Mucosa of rectum (tissue), 2 donors: ENCODE measurements at regions not wholly inside any gene's neighbourhood (a gene's known extent, or its start where the extent isn't known, plus 50 kb on each side); places are given as distances from the start of the nearest gene placed in this dataset.

Experiments
- H3K27ac ChIP-seq, 2 donors: one replicate each; pipeline ENCODE4 v1.7.0; 2013; ENCODE audit warnings: inconsistent platforms in 2 of 2, low read depth in 2 of 2, low read length in 2 of 2
- H3K27me3 ChIP-seq, 2 donors: one replicate each; pipeline ENCODE4 v1.7.0; 2013; ENCODE audit warnings: low read length in 2 of 2; ENCODE audit not compliant: control insufficient read depth in 2 of 2, insufficient read depth in 2 of 2
- H3K36me3 ChIP-seq, 2 donors: one replicate each; pipeline ENCODE4 v1.7.0; 2013; ENCODE audit warnings: low read length in 2 of 2; ENCODE audit not compliant: control insufficient read depth in 2 of 2, insufficient read depth in 2 of 2
- H3K4me1 ChIP-seq, 2 donors: one replicate each; pipeline ENCODE4 v1.7.0; 2013; ENCODE audit warnings: low read length in 2 of 2, mild to moderate bottlenecking in 1 of 2; ENCODE audit not compliant: control insufficient read depth in 2 of 2, insufficient read depth in 2 of 2
- H3K4me3 ChIP-seq, 2 donors: one replicate each; pipeline ENCODE4 v1.7.0; 2013; ENCODE audit warnings: low read length in 2 of 2
- H3K9ac ChIP-seq, 2 donors: one replicate each; pipeline ENCODE4 v1.7.0; 2013; ENCODE audit warnings: low read length in 2 of 2, low read depth in 1 of 2, mild to moderate bottlenecking in 1 of 2
- H3K9me3 ChIP-seq, 2 donors: one replicate each; pipeline ENCODE4 v1.7.0; 2013; ENCODE audit warnings: low read length in 2 of 2; ENCODE audit not compliant: control insufficient read depth in 2 of 2
- donor health status: healthy.
- donor health status: Normal muscosa, but diverticular disease.

DNA sequence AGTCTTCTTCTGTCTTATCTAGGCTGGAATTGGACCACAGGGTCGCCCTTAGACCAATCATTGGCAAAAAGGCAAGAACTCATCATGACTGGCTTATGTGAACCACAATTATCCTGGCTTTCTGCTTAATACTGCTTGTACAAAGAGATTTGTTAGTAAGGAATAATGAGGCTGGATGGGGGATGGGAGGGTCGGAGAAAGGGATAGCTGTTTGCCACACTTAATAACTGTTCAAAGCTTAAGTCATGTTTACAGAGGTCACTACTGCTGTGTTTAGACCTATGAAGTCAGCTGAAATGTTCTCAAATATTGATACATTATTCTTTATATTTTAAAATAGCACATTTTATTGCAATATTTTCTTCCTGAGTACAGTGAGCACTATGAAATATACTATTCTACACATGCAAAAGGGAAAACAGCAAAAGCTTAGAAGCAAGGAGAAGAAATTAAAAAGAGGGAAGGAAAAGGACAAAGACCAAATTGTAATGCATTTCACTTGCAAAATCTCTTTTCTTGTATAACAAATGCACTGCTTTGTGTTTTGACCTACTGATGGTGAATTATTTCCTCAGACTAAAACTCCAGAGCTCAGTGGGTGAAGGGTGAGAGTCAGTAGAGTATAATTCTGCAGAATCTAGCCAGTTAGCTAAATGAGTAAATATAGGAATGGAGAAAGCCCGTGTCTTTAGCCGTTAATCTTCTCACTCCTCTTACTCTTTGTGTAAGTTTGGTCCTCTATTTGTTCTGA is 404.9 kb upstream of the ZNF608 start:
- Histone ChIP-seq H3K9ac (no peak overlapping the region), H3K4me3 (no peak overlapping the region), H3K9me3 (no peaks in the 10 kb centered on the region), H3K27ac (no peak overlapping the region), H3K36me3 (no peaks in the 10 kb centered on the region), H3K27me3 (no peaks in the 10 kb centered on the region), H3K4me1 (no peaks in the 10 kb centered on the region)

DNA sequence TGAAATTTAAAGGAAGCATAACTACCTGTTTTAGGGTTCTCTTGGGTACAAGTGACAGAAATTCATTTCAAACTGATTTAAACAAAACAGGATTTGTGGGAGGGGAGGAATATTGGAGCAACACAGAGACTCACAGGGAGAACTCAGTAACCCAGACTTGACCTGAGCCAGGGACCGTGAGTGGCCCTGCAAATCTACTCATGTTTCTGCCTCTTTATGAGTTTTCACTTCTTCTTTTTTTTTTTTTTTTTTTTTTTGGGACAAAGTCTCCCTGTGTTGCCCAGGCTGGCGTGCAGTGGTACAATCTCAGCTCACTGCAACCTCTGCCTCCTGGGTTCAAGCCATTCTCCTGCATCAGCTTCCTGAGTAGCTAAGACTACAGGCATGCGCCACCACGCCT is 405.6 kb upstream of the ZNF608 start:
- H3K4me1 ChIP-seq: no peaks in the 10 kb centered on the region
- no peaks in the 10 kb centered on the region for H3K36me3 ChIP-seq
- no peak overlapping the region for H3K9ac ChIP-seq
- no peaks in the 10 kb centered on the region for H3K27me3 ChIP-seq
- H3K9me3 ChIP-seq: no peaks in the 10 kb centered on the region
- no peak overlapping the region for H3K4me3 ChIP-seq
- no peak overlapping the region for H3K27ac ChIP-seq

DNA sequence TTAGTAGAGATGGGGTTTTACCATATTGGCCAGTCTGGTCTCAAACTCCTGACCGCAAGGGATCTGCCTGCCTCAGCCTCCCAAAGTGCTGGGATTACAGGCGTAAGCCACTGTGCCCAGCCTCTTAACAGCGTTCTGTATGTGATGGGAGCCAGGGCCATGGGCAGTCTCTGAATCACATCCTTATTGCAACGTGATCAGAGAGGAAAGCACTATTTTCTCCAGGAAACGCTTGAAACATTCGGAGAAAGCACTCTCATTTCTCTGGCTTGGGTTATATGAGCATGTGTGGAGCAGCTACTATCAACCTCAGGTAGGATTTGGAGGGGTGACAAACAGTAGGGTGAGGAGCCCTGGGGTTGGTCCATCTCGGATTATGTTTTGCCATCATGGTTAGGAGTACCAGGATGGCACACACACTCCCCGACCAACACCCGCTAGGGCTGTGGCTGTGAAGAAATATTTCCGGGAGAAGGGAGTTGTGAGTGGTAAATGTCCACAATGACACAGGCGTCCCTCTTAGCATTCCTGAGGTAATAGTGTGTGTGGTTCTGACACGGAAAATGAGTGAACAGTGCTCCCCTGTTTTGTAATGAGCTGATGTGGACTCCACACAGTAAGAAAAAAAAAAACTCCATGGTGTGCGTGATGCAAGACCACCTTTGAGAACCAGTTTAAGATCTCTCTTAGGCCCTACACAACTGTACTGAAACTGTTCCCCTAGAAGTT is 406.2 kb upstream of the ZNF608 start:
- Histone ChIP-seq H3K27me3 (no peaks in the 10 kb centered on the region), H3K4me3 (no peak overlapping the region), H3K36me3 (no peaks in the 10 kb centered on the region), H3K4me1 (no peaks in the 10 kb centered on the region), H3K9me3 (no peaks in the 10 kb centered on the region), H3K27ac (peak overlapping the region in 1 of 2 donors; percentile 28), H3K9ac (no peak overlapping the region)

DNA sequence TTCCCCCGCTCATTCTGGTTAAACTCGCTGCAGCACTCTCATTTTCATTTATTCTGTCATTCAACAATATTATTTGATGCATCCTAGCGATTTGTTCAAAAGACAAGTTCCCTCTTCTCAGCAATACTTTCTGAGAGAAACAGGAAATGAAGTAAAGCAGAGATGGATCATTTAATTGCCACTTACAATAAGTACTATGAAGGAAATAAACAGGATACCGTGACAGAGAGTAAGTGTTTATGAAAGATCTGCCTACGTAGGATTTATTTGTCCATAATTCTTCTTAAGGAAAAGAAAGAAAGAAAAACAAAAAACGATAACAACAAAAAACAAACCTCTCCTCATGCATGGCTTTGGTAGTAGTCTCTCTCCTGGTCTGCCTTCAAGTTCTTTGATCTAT is 406.8 kb upstream of the ZNF608 start:
- Histone ChIP-seq H3K27ac (no peak overlapping the region), H3K4me3 (no peak overlapping the region), H3K27me3 (no peaks in the 10 kb centered on the region), H3K9ac (no peak overlapping the region), H3K4me1 (no peaks in the 10 kb centered on the region), H3K36me3 (no peaks in the 10 kb centered on the region), H3K9me3 (no peaks in the 10 kb centered on the region)

GRCh38 chr5:125154301-125155110 is 408.1 kb upstream of the ZNF608 start:
- Histone ChIP-seq H3K27ac (no peak overlapping the region), H3K27me3 (no peaks in the 10 kb centered on the region), H3K4me3 (no peak overlapping the region), H3K9me3 (no peaks in the 10 kb centered on the region), H3K9ac (no peak overlapping the region), H3K36me3 (no peaks in the 10 kb centered on the region), H3K4me1 (no peaks in the 10 kb centered on the region)

DNA sequence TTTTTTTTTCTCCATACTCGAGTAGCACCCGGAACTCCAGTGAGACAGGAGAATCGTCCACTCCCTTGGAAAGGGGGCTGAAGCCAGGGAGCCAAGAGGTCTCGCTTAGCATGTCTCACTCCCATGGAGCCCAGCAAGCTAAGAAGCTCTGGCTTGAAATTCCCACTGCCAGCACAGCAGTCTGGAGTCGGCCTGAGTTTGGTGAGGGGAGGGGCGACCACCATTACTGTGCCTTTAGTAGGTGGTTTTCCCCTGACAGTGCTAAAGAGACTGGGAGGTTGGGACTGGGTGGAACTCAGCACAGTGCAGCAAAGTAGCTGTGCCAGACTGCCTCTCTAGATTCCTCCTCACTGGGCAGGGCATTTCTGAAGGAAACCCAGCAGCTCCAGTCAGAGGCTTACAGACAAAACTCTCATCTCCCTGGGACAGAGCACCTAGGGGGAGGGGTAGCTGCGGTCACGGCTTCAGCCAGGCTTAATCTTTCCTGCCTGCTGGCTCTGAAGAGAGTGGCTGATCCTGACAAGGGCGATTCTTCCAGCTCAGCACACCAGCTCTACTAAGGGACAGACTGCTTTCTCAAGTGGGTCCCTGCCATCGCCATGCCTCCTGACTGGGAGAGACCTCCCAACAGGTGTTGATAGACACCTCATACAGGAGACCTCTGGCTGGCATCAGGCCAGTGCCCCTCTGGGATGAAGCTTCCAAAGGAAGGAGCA is 414.5 kb upstream of the ZNF608 start:
- no peaks in the 10 kb centered on the region for H3K27me3 ChIP-seq
- H3K4me3 ChIP-seq: no peak overlapping the region
- no peaks in the 10 kb centered on the region for H3K4me1 ChIP-seq
- H3K9me3 ChIP-seq: no peaks in the 10 kb centered on the region
- no peak overlapping the region for H3K9ac ChIP-seq
- H3K36me3 ChIP-seq: no peaks in the 10 kb centered on the region
- H3K27ac ChIP-seq: no peak overlapping the region

GRCh38 chr5:125162714-125163113 is 416.3 kb upstream of the ZNF608 start:
- H3K9ac ChIP-seq: no peak overlapping the region
- no peak overlapping the region for H3K27ac ChIP-seq

DNA sequence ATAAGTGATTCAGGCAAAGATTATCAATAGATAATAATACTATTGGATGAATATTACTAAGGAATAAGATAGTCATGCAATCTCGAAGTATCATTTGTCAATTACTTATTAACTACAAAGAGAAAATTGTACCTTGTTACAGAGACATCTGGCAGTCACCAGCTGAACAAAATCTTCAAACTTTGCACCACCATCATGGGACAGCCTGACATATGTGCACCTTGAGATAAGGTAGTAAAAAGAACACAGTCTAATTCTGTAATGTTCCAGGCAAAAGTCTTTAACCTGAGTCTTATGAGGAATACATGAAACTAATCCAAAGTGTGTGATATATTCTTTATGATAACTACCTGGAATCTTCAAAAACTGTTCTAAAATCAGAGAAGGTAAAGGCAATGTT is 423.0 kb upstream of the ZNF608 start:
- Histone ChIP-seq H3K9ac (no peak overlapping the region), H3K4me1 (no peaks in the 10 kb centered on the region), H3K9me3 (no peaks in the 10 kb centered on the region), H3K27ac (no peak overlapping the region), H3K27me3 (no peaks in the 10 kb centered on the region), H3K36me3 (no peaks in the 10 kb centered on the region), H3K4me3 (no peak overlapping the region)

More at GRCh38 chr5:125162714-125163113, 416.3 kb upstream of the ZNF608 start:
- Histone ChIP-seq H3K4me1 (no peaks in the 10 kb centered on the region), H3K4me3 (no peak overlapping the region), H3K36me3 (no peaks in the 10 kb centered on the region), H3K27me3 (no peaks in the 10 kb centered on the region), H3K9me3 (no peaks in the 10 kb centered on the region)

DNA sequence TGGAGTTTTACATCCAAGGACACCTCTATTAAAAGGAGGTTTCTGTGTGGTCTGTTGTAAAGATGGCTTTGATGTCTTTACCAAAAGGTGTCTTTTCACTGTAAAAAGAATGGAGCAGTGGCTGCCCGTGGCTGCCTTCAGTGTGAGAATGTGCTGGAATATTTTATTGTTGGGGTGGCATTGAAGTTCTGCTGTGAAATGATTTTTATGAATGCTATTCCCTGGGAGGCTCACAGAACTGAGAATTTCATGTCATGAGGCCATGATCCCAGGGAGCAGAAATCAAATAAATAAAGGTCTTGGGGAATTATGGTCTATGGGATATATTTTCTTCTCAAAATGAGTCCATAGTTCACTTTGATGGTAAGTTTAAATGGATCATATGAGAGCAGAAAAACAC is 425.2 kb upstream of the ZNF608 start:
- no peak overlapping the region for H3K4me3 ChIP-seq
- H3K36me3 ChIP-seq: no peaks in the 10 kb centered on the region
- no peak overlapping the region for H3K9ac ChIP-seq
- H3K27me3 ChIP-seq: no peaks in the 10 kb centered on the region
- peaks cover 0 to 3% of the 10 kb centered on the region in 2 donors for H3K9me3 ChIP-seq
- peaks cover 4 to 6% of the 10 kb centered on the region in 2 donors for H3K4me1 ChIP-seq
- no peak overlapping the region for H3K27ac ChIP-seq
